GM23338 (cell line): ENCODE measurements at regions not wholly inside any gene's neighbourhood (a gene's known extent, or its start where the extent isn't known, plus 50 kb on each side); places are given as distances from the start of the nearest gene placed in this dataset.

ENCODE experiments used
- ATAC-seq: fragments of 200-7000 bp; cut with Tn5 transposase; 3 replicates; pipeline ENCODE4 v1.9.1; 2020
- DNase-seq: peaks from one replicate; pipeline ENCODE4 v3.0.0-alpha.2; 2015; ENCODE audit warnings: low spot score
- H2AFZ ChIP-seq: fragments of 200-600 bp; sonication (generic); 2 replicates; pipeline ENCODE4 v1.8.0; 2016; ENCODE audit warnings: antibody characterized with exemption, mild to moderate bottlenecking, moderate library complexity
- H3F3A ChIP-seq: fragments of 200-600 bp; sonication (generic); replicated peaks from 2 replicates; pipeline ENCODE4 v1.8.0; 2017; ENCODE audit warnings: antibody characterized with exemption, mixed run types, low read depth
- H3K27ac ChIP-seq: fragments of 200-600 bp; sonication (generic); 2 replicates; pipeline ENCODE4 v1.6.1; 2016; ENCODE audit warnings: low read depth
- H3K27me3 ChIP-seq: fragments of 200-600 bp; sonication (generic); 2 replicates; pipeline ENCODE4 v1.8.0; 2016; ENCODE audit warnings: mild to moderate bottlenecking, mixed run types, moderate library complexity; ENCODE audit not compliant: insufficient read depth
- H3K36me3 ChIP-seq: fragments of 200-600 bp; sonication (generic); 2 replicates; pipeline ENCODE4 v1.8.0; 2016; ENCODE audit warnings: mild to moderate bottlenecking; ENCODE audit not compliant: insufficient read depth
- H3K4me1 ChIP-seq: fragments of 200-600 bp; sonication (generic); 2 replicates; pipeline ENCODE4 v1.8.0; 2016; ENCODE audit warnings: mild to moderate bottlenecking, moderate library complexity; ENCODE audit not compliant: insufficient read depth
- H3K4me2 ChIP-seq: fragments of 200-600 bp; sonication (generic); 2 replicates; pipeline ENCODE4 v1.7.1; 2017; ENCODE audit warnings: mixed run types
- H3K4me3 ChIP-seq: fragments of 200-600 bp; sonication (generic); 2 replicates; pipeline ENCODE4 v1.6.1; 2016; ENCODE audit warnings: mixed run types
- H3K79me2 ChIP-seq: fragments of 200-600 bp; sonication (generic); replicated peaks from 2 replicates; pipeline ENCODE4 v1.8.0; 2017; ENCODE audit warnings: mild to moderate bottlenecking; ENCODE audit not compliant: insufficient read depth
- H3K9me2 ChIP-seq: fragments of 200-600 bp; sonication (generic); 2 replicates; pipeline ENCODE4 v1.8.0; 2017; ENCODE audit not compliant: insufficient read depth
- H4K20me1 ChIP-seq: fragments of 200-600 bp; sonication (generic); replicated peaks from 2 replicates; pipeline ENCODE4 v1.8.0; 2017; ENCODE audit warnings: mild to moderate bottlenecking; ENCODE audit not compliant: insufficient read depth
- H3K27ac Mint-ChIP-seq: 2 replicates; pipeline ENCODE4 v1.8.0; 2020; ENCODE audit warnings: inconsistent platforms, mild to moderate bottlenecking, moderate library complexity, mixed read lengths
- H3K27me3 Mint-ChIP-seq: 3 replicates; pipeline ENCODE4 v1.8.0; 2022; ENCODE audit warnings: low read depth, mild to moderate bottlenecking, moderate library complexity, mixed read lengths, inconsistent platforms; ENCODE audit not compliant: insufficient read depth, poor library complexity
- H3K36me3 Mint-ChIP-seq: 3 replicates; pipeline ENCODE4 v1.8.0; 2021; ENCODE audit warnings: low read depth, mild to moderate bottlenecking, inconsistent platforms, moderate library complexity, mixed read lengths
- H3K4me1 Mint-ChIP-seq: 3 replicates; pipeline ENCODE4 v1.8.0; 2020; ENCODE audit warnings: mild to moderate bottlenecking, inconsistent platforms, mixed read lengths
- H3K4me3 Mint-ChIP-seq: 3 replicates; pipeline ENCODE4 v1.8.0; 2021; ENCODE audit warnings: moderate library complexity, mild to moderate bottlenecking, inconsistent platforms, mixed read lengths
- H3K9me3 Mint-ChIP-seq: 3 replicates; pipeline ENCODE4 v1.8.0; 2020; ENCODE audit warnings: moderate library complexity, mild to moderate bottlenecking, inconsistent platforms, mixed read lengths
- CREB1 ChIP-seq: fragments of 250-450 bp; sonication (Bioruptor Pico); IDR thresholded peaks from 2 replicates; pipeline ENCODE4 v1.5.0; 2020; ENCODE audit warnings: low read depth, mild to moderate bottlenecking, moderate library complexity
- POLR2AphosphoS5 ChIP-seq: IDR thresholded peaks from 2 replicates; pipeline ENCODE4 v1.6.1; 2016; ENCODE audit warnings: antibody characterized with exemption, low read depth
- REST ChIP-seq: IDR thresholded peaks from one replicate; pipeline ENCODE4 v1.6.1; 2018; ENCODE audit warnings: antibody characterized with exemption; ENCODE audit not compliant: unreplicated experiment
- ZNF331 ChIP-seq: fragments of 250-450 bp; sonication (Bioruptor Pico); IDR thresholded peaks from 2 replicates; pipeline ENCODE4 v1.5.0; 2020; ENCODE audit warnings: low read depth, mild to moderate bottlenecking, moderate library complexity
- ZNF462 ChIP-seq: fragments of 250-450 bp; sonication (Bioruptor Pico); IDR thresholded peaks from 2 replicates; pipeline ENCODE4 v1.5.0; 2020; ENCODE audit warnings: mild to moderate bottlenecking, moderate library complexity

GRCh38 chr10:129394518-129395328 lies 72.3 kb upstream of the MGMT start:
- Mint-ChIP-seq H3K27me3 (peaks cover 6% of the 10 kb centered on the region), H3K9me3 (no peaks in the 10 kb centered on the region), H3K36me3 (no peaks in the 10 kb centered on the region), H3K4me1 (peaks cover 13% of the 10 kb centered on the region; the same call in 2 of the 3 replicates), H3K4me3 (no peak overlapping the region), H3K27ac (no peak overlapping the region)
- peak; percentile 45 for ATAC-seq
- Histone ChIP-seq H3K27ac (no peak overlapping the region), H3K36me3 (no peaks in the 10 kb centered on the region), H3K79me2 (no peaks in the 10 kb centered on the region), H4K20me1 (no peaks in the 10 kb centered on the region), H3K9me2 (no peaks in the 10 kb centered on the region), H2AFZ (peak overlapping the region; percentile 91), H3F3A (no peaks in the 10 kb centered on the region), H3K4me2 (0 out of 2 replicates have a peak overlapping the region, but pooled peaks have one; percentile 38), H3K27me3 (no peaks in the 10 kb centered on the region), H3K4me1 (no peaks in the 10 kb centered on the region), H3K4me3 (no peak overlapping the region)
- TF ChIP-seq ZNF462 (CRISPR knock-in tag) (no peak), CREB1 (no peak), POLR2AphosphoS5 (no peak), ZNF331 (no peak), REST (no peak)
- peak; percentile 11 for DNase-seq
